GM18867 (cell line): ENCODE measurements at regions not wholly inside any gene's neighbourhood (a gene's known extent, or its start where the extent isn't known, plus 50 kb on each side); places are given as distances from the start of the nearest gene placed in this dataset.
"Not testable (repeated sequence)": the region's sequence is repeated elsewhere in the genome, so short reads cannot be mapped to it uniquely, and the experiment has no call there.

ENCODE experiments used
- ATAC-seq: cut with Tn5 transposase; IDR thresholded peaks from one replicate; pipeline ENCODE4 v1.9.1; 2021; ENCODE audit warnings: mild to moderate bottlenecking, moderate library complexity; ENCODE audit not compliant: unreplicated experiment

GRCh38 chr12:28689398-28690175 is 459.5 kb upstream of the FAR2 start:
- no peak for ATAC-seq

GRCh38 chr12:28693565-28694219 is 455.4 kb upstream of the FAR2 start:
- no peak for ATAC-seq

- no peak for ATAC-seq
Observed at GRCh38 chr12:28698553-28698952, 450.5 kb upstream of the FAR2 start.

- no peak for ATAC-seq
Observed at GRCh38 chr12:28699029-28699428, 450.0 kb upstream of the FAR2 start.

GRCh38 chr12:28700161-28700560 is 448.9 kb upstream of the FAR2 start:
- ATAC-seq: no peak

GRCh38 chr12:28704477-28705169 is 444.5 kb upstream of the FAR2 start:
- ATAC-seq: no peak

- no peak for ATAC-seq
Observed at GRCh38 chr12:28708918-28709371, 440.1 kb upstream of the FAR2 start.

GRCh38 chr12:28709986-28710685 is 438.9 kb upstream of the FAR2 start:
- ATAC-seq: no peak

- no peak for ATAC-seq
Observed at GRCh38 chr12:28710882-28711281, 438.2 kb upstream of the FAR2 start.

- no peak for ATAC-seq
Observed at GRCh38 chr12:28711421-28711820, 437.7 kb upstream of the FAR2 start.

- ATAC-seq: no peak
Observed at GRCh38 chr12:28742791-28743190, 406.3 kb upstream of the FAR2 start.

- ATAC-seq: no peak
Observed at GRCh38 chr12:28746734-28747325, 402.2 kb upstream of the FAR2 start.

- ATAC-seq: no peak
Observed at GRCh38 chr12:28750946-28751685, 398.0 kb upstream of the FAR2 start.

GRCh38 chr12:28755027-28755426 is 394.1 kb upstream of the FAR2 start:
- no peak for ATAC-seq

GRCh38 chr12:28759333-28759732 is 389.7 kb upstream of the FAR2 start:
- ATAC-seq: no peak

- ATAC-seq: not testable (repeated sequence)
Observed at GRCh38 chr12:28760040-28760903, 388.8 kb upstream of the FAR2 start.

GRCh38 chr12:28761897-28762296 is 387.2 kb upstream of the FAR2 start:
- ATAC-seq: not testable (repeated sequence)

- ATAC-seq: no peak
Observed at GRCh38 chr12:28766398-28766797, 382.7 kb upstream of the FAR2 start.

- no peak for ATAC-seq
Observed at GRCh38 chr12:28767836-28768348, 381.2 kb upstream of the FAR2 start.
